NCI-H2107 (cell line): ENCODE measurements at regions not wholly inside any gene's neighbourhood (a gene's known extent, or its start where the extent isn't known, plus 50 kb on each side); places are given as distances from the start of the nearest gene placed in this dataset.
"Not testable (repeated sequence)": the region's sequence is repeated elsewhere in the genome, so short reads cannot be mapped to it uniquely, and the experiment has no call there.

ENCODE experiments used
- DNase-seq: peaks from one replicate; lab custom pipeline; 2025; lab: John Stamatoyannopoulos, UW

DNA sequence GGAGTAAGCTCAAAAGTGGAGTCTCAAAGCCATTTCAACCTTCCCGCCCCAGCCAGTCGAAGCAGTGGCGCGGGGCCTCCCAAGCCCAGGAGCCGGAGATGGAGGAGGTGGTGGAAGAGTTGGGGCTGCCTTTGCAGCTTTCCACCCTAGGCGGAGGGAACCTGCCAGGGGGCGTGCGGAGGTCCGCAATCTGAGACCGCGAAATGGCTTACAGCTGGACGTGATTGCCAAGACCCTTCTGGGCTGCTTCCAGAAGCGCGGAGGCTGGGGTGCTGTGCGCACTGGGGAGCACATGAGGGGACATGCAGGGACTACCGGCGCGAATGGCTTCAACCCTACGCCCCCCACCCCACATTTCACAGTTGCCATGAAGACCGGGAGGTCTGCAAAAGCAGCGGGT lies 86.2 kb downstream of the PRR15 start:
- no peak for DNase-seq

DNA sequence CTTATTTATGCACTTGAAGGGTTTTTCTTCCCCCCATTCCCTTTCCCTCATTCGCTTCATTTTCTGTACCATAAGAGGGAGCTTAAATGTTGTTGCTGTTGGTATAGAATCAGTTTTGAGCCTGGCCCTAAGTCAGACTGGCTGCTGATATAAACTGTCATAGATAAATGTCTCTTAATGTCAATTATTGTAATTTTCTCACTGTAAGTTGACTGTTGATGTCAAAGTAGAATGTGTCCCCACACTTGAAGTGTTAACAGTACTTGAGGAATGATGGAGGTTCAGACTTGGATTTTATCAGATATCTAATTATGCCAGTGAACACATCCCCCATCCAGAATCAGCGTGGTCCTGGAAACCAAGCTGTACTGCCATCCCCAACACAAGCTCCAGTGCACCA lies 87.8 kb downstream of the PRR15 start:
- no peak for DNase-seq

DNA sequence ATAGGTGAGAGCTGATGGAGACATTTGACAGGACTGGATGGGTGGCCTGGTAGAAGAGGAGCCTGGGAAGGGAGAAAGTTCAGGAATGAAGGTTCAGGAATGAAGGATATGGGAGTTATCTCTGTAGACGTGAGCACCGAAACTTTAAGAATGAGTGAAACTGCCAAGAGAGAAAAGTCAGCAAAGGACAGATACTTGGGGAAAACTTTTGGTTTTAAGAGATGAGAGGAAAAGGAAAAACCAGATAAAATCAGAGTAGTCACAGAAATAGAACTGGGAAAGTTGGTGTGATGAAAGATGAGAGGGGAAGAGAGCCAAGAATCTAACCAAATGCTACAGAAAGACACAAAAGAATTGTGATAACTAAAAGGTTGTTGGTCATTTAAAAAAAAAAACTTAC lies 88.9 kb downstream of the PRR15 start:
- DNase-seq, result no peak

DNA sequence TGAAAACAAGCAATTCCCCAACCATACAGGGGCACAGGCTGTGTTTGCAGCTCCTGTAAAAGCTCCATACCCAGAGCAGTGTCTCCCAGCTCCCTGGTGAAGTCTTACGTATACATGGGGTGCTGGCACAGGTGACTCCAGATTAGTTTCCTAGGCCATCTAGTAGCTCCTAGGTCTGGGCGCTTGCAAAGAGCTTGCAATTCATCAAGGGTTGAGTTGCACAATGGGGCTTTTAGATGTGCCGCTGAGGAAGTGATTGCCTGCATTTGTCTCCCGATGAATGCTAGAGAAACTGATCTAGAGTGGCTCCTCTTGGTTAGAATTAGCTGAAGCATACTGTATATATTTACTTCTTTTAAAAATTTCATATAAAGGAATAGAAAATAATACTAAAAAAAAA lies 90.7 kb downstream of the PRR15 start:
- not testable (repeated sequence) for DNase-seq

DNA sequence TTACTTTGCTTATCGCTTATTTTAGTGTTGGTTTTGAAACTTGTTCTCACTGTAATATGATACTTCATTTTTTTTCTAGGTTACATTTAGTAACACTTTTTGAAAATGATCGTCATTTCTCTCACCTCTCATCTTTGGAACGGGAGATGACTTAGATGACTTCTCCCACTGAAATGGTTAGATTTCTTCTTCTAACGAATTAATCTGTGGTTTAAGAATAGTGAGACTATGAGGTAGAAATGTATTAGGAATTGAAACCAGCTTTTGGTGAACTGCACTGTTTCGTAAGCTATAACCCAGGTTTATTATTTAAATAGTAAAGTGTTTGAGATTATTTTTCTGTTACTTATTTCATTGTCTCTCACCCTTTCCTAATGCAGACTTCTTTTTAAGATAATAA lies 93.7 kb downstream of the PRR15 start:
- no peak for DNase-seq

DNA sequence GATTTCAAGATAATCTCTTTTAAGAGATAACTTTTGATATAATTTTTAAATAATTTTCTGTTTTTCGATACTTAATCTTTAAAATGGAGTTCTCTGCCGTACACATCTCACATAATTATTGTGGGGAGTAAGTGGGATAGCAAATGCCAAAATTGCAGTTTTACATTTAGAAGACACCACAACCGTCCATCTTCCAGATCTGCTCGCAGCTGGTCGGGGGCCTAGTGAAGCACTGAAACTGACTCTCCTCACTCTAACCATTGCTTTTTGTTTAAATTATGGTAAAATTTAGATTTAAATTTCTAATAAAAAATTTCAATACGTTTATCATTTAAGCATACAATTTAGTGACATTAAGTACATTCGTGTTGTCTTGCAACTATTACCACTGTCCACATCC lies 94.2 kb downstream of the PRR15 start:
- DNase-seq, result no peak

DNA sequence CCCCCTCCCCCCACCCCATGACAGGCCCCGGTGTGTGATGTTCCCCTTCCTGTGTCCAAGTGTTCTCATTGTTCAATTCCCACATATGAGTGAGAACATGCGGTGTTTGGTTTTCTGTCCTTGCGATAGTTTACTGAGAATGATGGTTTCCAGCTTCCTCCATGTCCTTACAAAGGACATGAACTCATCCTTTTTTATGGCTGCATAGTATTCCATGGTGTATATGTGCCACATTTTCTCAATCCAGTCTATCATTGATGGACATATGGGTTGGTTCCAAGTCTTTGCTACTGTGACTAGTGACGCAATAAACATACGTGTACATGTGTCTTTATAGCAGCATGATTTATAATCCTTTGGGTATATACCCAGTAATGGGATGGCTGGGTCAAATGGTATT lies 95.6 kb downstream of the PRR15 start:
- DNase-seq, result not testable (repeated sequence)

DNA sequence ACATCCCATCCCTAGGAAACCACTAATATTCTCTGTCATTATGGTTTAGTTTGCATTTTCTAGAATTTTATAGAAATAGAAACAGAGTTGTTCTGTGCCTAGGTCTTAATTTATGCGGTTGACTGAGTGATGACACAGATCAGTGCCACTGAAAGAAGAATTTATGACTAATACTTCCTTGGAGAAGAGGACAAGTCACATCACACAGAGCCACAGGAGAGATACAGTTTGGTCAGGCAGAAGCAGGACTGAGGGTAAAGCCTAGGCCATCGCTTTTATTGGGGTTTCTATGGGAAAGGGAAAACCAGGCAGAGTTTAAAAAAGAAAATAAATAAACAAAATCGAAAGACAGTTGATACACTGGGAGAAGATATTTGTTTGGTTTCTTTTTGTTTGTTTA lies 99.3 kb downstream of the PRR15 start:
- not testable (repeated sequence) for DNase-seq

DNA sequence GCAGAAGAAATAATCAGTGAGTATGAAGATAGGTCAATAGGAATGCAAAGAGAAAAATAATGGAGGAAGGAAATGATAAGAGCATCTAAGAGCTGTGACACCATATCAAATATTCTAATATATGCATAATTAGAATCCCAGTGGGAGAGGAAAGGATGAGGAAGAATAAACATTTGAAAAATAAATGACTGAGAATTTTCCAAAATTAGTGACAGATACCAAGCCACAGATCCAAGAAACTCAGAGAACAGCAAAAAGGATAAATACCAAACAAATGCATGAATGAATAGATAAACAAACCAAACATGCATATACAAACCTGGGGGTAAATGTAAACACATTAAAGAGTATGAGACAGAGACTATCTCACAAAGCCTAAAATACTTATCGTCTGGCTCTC lies 101.4 kb downstream of the PRR15 start:
- DNase-seq, result not testable (repeated sequence)

DNA sequence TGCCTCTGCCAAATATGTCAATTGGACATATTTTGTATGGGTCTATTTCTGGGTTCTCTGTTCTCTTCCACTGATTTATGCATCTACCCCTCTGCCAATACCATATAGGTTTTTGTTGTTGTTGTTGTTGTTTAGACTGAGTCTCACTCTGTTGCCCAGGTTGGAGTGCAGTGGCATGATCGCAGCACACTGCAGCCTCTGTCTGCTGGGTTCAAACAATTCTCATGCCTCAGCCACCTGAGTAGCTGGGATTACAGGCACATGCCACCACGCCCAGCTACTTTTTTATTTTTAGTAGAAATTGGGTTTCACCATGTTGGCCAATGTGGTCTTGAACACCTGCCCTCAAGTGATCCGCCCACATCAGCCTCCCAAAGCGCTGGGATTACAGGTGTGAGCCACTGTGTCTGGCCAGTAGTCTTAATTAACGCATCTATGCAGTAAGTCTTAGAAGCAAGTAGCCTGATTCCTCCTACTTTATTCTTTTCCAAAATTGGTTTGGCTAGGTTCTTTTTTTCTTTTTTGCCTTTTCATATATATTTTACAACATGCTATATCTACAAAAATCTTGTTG lies 103.5 kb downstream of the PRR15 start:
- not testable (repeated sequence) for DNase-seq

DNA sequence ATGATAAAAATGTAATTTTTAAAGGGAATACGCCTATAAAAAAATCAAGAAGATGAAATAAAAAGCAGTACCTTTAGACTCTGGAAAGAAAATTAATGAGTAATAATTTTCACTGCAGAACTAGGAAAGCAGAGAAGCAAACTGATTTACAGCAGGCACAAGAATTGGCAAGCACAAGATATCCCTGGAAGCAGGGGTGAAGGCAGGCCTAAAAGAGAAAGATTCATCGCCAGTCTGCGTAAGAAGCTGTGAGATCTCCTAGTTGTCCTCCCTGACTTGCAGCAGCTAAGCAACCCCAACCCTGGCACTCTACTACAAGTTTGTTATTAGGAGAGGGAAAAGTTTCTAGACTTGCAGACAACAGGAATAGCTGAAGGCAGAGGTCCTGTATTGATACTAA lies 107.7 kb downstream of the PRR15 start:
- DNase-seq, result not testable (repeated sequence)

DNA sequence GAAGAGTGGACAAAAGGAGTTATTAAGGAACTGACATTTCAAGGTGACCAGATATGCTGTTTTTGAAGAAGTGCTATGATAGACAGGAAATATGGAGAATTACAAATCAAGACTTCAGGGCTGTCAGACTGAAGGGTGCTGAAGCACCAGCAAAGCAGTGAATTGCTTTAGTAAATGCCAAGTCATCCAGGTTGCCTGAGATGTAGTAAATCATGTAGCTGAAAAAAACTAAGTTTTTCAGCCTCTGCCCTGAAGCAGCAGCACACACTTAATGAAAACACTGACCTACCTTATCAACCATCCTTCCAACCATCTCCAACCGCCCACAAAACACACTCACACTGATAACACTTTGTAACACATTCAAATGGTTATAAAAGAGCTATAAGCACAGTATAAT lies 110.0 kb downstream of the PRR15 start:
- DNase-seq, result not testable (repeated sequence)

DNA sequence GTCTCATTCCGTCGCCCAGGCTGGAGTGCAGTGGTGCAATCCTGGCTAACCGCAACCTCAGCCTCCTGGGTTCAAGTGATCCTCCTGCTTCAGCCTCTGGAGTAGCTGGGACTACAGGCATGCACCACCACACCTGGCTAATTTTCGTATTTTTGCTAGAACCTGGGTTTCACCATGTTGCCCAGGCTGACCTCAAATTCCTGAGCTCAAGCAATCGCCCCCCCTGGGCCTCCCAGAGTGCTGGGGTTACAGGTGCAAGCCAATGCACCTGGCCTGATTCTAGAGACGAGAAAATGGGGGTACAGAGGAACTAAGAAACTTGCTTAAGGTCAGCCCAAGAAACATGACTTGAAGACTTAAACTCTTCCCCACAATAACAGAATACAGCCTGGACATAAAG lies 111.0 kb downstream of the PRR15 start:
- not testable (repeated sequence) for DNase-seq

DNA sequence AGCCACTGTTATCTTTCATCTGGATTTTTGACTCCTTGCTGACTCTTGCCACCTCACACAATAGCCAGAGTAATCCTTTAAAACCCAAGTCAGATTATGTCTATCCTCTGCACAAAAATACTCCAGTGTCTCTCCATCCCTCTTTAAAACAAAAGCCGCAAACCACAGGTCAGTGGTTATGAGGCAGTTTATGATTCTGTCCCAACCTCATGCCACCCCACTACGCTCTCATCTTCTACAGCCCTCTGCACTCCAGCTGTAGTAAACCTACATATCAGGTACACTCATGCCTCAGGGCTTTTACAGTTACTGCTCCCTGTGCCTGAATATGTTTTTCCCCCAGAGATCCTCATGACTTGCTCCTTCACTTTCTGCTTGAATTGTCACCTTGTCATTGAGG lies 113.6 kb downstream of the PRR15 start:
- not testable (repeated sequence) for DNase-seq

DNA sequence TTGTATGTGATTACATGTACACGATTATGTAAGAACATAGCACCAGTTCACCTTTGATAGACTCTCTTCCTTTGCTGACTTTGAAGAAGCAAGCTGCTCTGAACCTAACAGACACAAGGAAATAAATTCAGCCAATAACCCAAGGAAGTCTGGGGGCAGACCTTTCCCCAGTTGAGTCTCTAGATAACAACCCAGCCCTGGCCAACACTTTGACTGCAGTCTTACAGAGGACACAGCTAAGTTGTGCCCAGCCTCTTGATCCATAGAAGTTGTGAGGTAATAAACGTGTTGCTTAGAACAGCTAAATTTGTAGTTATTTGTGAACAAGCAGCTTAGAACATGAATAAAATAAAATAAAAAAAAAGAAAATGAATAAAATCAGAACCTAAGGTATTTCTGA lies 116.3 kb downstream of the PRR15 start:
- not testable (repeated sequence) for DNase-seq

DNA sequence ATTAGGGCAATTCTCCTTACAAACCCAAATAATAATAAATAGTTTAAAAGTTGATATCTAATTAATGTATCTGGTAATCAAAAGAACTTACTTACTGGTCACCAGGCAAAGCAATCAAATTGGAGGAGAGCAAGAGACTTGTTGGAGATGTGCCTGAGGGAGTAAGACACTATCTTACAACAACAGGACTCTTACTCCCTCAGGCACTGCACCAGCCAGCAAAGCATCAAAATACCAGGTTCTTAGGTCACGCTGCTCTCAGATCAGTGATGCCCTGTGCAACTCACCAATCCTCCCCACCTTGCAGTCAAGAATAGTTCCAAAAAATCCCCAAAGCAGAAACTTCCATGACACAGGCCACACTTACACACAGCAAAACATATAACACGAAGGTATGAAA lies 117.0 kb downstream of the PRR15 start:
- not testable (repeated sequence) for DNase-seq

DNA sequence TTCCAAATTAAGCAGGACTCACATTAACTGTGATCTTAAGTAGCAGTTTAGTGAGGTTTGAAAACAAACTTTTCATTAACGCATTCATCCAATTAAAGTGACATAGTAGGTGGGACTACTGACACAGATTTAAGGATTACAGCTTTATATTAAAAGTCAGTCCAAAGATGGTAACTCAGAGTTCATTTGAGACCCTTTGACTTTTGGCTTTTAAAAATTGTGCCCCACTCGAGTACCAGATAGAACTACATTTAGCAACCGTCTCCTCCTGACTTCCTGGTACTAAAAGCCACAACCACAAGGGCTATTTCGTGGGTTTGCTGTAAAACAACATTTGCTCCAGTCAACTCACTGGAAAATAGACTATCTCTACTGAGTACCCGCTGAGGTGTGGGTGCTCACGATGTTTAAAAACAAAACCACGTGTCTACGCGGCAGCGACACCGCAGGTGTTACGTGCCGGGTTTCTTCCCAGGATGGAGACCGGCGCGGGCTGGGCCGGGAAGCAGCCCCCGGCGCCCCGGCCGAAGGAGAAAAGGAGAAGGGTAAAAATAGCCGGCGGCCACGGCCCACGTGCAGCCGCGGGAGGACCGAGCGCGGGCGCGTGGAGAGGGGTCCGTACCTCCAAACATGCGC lies 120.6 kb downstream of the PRR15 start:
- DNase-seq, result not testable (repeated sequence)

DNA sequence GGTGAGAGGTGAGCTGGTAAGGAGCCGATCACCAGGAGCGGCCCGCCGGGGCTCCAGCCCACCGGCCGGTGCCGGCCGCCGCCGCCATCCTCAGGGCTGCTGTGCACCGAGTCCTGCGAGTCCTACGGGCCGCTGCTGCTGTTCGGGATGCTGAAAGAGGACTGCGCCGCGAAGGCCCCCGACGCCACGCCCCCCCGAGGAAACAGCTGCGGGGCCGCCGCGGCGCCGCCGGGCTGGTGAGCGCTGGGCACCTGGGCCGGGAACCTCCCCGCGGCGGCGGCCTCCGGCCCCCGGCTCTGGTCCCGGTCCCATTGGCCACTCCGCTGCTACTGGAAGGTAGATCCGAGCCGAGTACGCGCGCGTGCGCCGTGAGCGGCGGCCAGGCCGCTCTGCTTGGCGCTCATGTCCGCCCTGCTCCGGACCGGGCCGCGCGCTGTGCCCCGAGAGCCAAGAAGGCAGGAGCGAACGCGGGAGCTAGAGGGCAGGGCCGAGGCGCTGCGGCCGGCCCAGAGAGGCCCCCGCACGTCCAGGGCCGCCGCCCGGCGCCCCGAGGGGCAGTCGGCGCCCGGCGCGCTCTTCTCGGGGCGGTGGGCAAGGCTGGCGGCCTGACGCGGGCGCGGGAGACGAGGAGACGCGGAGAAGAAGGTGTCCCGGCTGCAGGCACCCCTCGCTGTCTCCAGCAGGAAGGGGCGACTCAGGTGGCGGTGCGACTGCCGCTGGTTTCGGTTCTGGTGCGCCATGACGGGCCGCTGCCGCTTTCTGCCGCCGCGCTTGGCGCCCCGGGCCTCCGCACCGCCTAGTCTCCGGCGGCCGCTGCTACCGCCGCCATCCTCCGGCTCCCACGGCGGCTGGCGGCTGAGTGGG lies 121.3 kb upstream of the WIPF3 start:
- DNase-seq, result peak; percentile 48

DNA sequence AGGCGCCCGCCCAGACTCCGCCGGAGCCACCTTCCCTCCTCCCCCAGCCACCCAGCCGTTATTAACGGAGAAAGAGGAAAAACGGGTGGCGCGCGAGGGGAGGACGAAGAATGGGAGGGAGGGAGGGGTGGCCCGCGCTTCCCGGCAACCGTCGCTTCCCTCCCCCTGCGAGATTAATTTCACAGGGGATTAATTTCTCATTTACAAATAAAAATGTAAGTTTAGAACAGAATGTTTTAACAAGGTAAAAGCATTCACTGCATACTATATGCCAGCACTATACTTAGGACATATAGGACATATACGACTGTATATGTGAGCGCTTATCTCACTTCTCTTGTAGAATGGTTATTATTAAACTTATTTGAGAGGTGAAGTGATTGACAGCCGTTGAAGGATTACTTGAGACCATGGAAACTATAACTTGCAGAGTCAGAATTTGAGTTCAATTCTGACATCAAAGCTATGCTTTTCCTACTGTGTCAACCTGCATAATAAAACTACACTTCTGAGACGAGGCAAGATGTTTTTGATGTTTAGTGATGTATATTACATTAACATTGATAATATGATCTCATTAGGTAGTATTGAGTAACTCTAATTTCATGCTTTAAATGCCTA lies 120.5 kb upstream of the WIPF3 start:
- DNase-seq, result not testable (repeated sequence)

DNA sequence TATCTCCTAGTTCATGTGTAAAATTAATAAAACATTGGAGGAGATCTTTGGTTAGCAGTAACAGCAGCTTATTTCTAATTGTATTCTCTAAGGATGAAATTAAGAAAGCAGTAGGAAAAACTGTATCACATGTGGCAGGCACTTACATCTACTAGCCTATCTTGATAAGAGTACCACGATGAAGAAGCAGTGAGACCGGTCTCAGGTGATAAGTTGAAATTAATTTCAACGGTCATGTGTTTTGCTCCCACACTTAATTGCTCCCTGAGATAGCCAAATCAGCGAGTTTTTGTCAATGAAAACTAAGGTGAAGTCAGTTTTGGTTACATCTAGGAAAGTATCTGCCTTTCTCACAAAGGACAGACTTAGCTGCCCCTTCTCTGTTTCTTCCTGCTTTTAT lies 115.8 kb upstream of the WIPF3 start:
- not testable (repeated sequence) for DNase-seq

DNA sequence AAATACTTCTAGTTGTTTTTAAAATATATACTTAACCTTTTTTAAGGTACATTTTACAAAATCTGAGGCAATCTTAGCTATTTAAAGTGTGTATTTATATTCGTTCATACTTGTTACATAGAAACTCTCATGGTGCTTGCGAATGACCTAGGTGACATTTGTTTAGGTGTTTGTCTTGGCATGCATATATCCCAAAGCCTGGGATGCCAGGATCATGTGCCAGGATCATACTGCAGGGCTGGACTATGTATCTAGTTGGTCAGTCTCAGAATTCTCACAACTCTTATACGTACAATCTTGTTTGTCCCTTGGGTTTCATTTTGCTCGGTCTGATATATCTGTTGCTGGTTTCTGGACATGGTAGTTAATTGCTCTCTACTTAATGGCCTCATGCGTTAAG lies 109.9 kb upstream of the WIPF3 start:
- DNase-seq, result not testable (repeated sequence)

DNA sequence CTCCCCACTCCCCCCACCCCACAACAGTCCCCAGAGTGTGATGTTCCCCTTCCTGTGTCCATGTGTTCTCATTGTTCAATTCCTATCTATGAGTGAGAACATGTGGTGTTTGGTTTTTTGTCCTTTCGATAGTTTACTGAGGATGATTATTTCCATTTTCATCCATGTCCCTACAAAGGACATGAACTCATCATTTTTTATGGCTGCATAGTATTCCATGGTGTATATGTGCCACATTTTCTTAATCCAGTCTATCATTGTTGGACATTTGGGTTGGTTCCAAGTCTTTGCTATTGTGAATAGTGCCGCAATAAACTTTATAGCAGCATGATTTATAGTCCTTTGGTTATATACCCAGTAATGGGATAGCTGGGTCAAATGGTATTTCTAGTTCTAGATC lies 106.6 kb upstream of the WIPF3 start:
- not testable (repeated sequence) for DNase-seq

DNA sequence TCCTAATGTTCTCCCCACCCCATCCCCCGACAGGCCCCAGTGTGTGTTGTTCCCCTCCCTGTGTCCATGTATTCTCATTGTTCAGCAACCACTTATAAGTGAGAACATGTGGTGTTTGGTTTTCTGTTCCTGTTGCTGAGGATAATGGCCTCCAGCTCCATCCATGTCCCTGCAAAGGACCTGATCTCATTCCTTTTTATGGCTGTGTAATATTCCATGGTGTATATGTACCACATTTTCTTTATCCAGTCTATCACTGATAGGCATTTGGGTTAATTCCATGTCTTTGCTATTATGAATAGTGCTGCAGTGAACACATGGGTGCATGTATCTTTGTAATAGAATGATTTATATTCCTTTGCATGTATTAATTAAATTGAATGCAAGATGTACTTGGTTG lies 104.8 kb upstream of the WIPF3 start:
- DNase-seq, result not testable (repeated sequence)
